Activated CD4-positive, alpha-beta T cell treated with anti-CD3 and anti-CD28 coated beads for 48 hours (primary cell): ENCODE measurements at regions not wholly inside any gene's neighbourhood (a gene's known extent, or its start where the extent isn't known, plus 50 kb on each side); places are given as distances from the start of the nearest gene placed in this dataset.
A peak's percentile ranks its signal among the peaks of the same experiment; 100 is the strongest.

Experiments
- DNase-seq: peaks from one replicate; pipeline ENCODE4 v3.0.0-alpha.2; 2020

- no peak for DNase-seq
Observed at GRCh38 chr2:48108455-48108854, 202.2 kb upstream of the FBXO11 start.

DNA sequence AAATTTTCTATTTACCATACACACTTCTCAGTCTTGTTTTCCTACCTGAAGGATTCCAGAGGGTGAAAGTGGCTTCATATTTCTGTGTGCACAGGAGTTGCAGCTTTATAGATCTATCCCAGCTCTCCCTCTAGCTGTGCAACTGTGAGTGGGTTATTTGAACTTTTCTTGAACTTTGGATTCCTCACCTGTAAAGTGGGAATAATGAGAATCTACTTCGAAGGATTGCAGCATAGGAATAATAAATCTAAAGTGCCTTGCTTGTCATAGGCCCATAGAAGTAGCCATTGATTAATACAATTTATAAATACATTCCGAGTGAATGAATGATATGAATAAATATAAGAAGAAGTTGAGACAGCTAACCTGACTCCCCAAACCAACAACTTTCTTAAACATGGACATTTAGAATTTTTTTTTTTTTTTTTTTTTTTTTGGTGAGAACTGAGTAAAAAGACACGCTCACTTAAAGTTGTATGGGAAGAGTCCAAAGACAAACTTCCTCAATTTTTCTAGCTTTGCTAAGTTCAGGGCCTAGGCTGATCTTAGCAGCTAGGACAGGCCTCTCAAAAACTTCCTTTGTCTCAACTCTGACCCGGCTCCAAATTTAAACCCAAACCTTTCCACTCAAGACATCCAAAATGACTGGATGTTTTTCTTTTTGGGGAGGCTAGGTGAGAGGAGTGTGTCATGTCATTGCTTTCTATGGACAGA, 203.3 kb upstream of the FBXO11 start:
- DNase-seq, result no peak

DNA sequence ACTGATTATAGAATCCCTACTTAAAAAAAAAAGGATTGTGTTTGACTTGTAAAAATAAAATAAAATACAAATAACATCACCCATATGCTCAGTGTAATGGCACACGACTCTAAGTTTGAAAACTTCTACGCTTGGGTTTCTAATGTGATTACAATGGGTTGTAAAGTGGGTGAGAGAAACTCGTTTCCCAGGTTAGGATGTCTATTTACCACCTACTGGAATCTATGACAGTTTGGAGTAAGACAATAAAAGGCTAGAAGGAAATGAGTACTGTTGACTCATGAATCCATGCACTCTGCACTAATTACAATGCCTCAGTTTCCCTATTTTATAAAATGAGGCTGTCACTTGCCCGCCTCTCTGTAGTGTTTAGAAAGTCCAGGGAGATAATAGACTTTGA, 204.0 kb upstream of the FOXN2 start:
- DNase-seq, result no peak

DNA sequence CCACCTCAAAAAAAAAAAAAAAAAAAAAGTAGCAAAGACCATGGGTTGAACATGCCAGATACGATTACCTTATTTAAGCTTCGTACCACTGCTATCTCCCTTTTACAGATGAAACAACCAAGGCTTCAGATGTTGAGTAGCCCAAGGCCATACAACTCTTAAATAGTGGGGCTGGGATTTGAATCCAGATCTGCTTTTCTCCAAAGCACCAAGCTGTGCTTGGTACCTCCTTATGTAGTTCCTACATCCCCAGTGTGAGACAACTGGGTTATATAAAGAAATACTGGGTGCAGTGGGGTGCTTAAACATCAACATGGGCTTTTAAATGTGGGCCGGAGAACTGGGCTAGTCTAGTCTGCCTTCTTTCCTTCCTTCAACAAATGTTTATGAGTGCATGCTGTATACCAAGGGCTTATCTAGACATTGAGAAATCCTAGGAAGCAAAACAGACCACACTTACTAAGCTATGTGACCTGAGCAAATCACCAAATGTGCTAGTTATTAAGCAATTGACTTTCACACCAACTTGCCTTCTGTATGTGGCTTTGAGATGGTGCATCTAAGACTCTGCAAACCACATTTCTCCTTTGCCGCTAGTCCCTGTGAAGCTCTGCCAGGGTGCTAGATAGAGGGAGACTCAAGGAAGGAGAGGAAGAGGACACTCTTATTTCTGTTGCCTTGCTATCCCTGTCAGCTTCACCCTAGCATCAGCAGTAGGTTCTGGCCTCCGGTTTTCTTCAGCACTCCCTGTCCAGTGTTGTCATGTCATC, 201.4 kb upstream of the FOXN2 start:
- DNase-seq, result no peak

DNA sequence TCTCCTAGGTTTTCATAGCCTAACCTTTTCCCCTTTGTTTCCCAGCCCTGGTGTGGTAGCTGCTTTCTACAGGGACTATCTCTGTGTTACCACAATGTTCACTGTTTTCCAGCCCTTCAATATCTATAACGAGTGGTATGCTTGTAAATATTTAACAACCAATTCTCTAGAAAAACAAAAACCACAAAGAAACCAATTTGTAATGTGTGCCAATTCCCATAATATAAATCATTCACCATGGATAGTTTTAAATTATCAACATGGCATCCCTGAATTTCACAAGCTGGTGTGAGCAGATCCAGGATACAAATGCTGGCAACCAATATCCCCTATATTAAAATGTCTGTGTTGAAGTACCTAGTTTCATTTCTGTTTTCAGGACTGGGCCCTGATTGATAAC, 200.7 kb upstream of the FOXN2 start:
- DNase-seq, result no peak

DNA sequence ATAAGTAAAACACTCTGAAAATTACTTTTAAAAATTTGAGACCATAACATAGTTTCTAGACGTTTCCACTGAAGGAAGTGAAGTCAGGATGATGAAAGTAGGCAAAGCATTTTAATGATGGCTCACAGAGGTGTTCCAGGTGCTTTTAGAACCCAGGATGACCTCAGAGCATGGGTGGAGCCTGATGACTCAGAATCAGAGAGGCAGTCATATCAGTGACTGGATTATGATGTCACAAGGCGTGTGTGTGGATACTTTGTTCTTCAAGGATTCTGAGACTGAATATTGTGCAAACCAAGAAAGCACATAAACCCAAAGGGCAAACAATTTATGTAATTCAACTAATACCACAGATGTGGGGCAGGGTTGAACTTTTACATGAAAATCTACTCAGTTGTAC, 200.2 kb upstream of the FOXN2 start:
- DNase-seq, result peak; percentile 75

- DNase-seq, result no peak
Observed at GRCh38 chr2:48116497-48116896, 198.0 kb upstream of the FOXN2 start.

GRCh38 chr2:48118895-48119294, 195.6 kb upstream of the FOXN2 start:
- DNase-seq, result no peak

- no peak for DNase-seq
Observed at GRCh38 chr2:48120112-48120511, 194.4 kb upstream of the FOXN2 start.

DNA sequence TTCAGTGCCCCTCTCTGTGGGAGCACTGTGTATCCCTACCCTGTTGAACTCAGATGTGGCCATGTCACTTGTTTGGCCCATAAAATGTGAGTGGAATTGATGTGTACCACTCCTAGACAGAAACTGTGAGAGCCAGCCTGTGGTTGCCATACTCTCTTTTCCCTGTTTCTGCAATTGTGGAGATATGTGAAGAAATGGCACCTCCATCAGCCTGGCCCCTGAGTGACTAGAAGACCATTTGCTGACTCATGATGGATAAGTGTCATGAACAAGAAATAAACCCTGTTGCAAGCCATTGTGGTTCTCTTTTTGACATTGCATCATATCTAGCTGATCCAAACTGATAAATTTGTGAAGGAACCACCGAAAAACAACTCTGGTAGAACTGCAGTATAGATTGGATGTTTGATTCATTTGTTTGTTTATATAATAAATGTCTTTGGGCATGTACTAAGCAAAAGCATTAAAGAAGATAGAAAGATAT, 193.7 kb upstream of the FOXN2 start:
- no peak for DNase-seq

DNA sequence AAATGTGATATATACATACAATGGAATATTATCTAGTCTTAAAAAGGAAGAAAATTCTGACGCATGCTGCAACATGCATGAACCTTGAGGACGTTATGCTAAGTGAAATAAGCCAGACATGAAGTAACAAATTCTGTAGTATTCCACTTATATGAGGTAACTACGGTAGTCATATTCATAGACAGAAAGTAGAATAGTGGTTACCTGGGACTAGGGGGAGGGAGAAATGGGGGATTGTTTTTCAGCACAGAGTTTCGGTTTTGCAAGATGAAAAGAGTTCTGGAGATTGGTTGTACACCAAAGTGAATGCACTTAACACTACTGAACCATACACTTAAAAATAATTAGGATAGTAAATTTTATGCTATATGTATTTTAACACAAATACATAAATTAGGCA, 192.3 kb upstream of the FOXN2 start:
- no peak for DNase-seq

- DNase-seq, result no peak
Observed at GRCh38 chr2:48124592-48124991, 189.9 kb upstream of the FOXN2 start.

DNA sequence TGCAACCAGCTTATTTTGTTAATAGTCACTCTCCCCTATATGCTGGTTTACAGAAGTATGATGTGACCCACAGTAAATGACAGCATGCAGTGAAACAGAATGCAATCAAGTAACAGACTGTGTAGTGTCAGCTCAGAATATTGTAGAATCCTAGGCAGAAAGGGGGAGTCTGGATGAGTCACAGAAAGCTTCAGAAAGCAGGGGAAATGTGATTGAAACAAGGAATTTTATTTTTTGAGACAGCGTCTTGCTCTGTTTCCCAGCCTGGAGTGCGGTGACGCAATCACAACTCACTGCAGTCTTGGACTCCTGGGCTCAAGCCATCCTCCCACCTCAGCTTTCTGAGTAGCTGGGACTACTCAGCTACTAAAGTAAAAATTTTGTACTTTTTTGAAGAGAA, 188.3 kb upstream of the FOXN2 start:
- DNase-seq, result no peak

- DNase-seq, result no peak
Observed at GRCh38 chr2:48127612-48128191, 186.8 kb upstream of the FOXN2 start.

GRCh38 chr2:48129293-48129950, 185.1 kb upstream of the FOXN2 start:
- no peak for DNase-seq

GRCh38 chr2:48131539-48132270, 182.8 kb upstream of the FOXN2 start:
- no peak for DNase-seq

GRCh38 chr2:48132271-48132625, 182.2 kb upstream of the FOXN2 start:
- no peak for DNase-seq

DNA sequence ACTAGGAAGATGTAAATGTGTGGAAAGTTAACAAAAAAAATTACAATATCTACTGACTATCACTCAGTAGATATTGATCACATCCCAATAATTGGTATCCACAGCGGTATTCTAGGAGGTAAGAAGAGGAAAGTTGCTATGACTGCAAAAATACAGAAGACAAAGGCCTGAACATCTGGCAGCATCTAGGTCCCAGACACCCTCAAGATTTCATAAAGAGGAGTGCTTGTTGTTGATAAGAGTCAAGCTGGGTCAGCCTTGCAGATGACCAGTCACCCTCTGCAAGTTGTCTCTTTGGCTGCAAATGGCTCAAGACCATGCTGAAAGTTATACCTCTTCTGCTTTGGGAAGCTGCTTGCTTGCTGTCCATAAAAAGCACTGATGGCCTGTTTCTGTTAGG, 179.8 kb upstream of the FOXN2 start:
- DNase-seq, result no peak

DNA sequence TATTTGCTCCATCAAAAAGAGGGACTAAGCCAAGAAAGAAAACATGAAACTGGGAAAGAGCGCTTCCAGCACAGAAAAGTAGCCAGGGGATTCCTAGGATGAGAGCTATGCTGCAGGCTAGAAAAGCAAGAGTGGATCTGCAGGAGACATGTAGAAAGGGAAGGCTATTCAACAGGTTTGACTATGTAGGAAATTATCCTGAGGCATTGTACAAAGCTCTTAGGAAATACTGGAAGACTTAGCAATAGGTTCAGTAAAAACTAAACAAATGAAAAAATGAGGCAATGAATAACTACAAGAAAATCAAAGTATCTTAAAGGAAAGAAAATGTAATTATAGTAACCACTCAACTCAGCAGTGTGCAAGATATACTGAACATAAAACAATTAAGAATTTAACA, 178.7 kb upstream of the FOXN2 start:
- no peak for DNase-seq

DNA sequence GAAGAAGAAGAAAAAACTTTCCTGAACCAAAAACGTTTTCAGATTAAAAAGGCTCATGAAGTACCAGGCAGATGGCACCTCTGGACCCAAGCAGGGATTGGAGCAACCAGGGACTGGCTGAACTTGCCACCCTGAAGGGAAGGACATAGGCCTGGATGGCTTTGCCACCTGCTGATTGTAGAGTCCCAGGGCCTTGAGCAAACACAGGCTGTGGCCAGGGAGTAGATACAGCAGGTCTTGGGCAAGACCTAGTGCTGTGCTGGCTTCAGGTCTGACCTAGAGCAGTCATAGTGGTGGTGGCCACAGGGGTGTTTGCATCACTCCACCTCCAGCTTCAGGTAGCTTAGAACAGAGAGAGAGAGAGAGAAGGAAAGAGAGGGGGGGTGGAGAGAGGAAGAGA, 176.7 kb upstream of the FOXN2 start:
- no peak for DNase-seq

DNA sequence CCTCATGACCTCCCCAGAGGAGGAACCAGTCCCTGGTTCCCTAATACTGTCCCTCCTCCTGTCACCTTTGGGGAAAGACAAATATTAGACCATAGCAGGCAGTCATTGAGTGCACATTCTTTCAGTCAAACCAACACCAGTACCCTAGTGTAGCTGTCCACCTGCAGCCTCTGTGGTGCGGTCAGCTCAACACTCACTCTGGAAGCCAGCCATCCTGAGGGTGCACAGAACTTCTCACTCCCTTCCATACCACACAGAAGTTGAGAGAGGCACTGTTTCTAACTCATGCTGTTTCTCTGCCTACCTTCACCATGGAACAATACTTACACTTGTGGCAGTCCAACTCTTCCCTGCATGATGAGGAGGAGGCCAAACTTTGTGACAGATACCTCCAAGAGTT, 175.6 kb upstream of the FOXN2 start:
- DNase-seq, result no peak

GRCh38 chr2:48140586-48140985, 173.9 kb upstream of the FOXN2 start:
- DNase-seq, result no peak

- DNase-seq, result no peak
Observed at GRCh38 chr2:48144777-48145176, 169.7 kb upstream of the FOXN2 start.
